Fibroblast of lung (primary cell): ENCODE measurements at regions not wholly inside any gene's neighbourhood (a gene's known extent, or its start where the extent isn't known, plus 50 kb on each side); places are given as distances from the start of the nearest gene placed in this dataset.

Experiments
- DNase-seq, 2 donors: peaks; one replicate each; pipeline versions ENCODE4 v3.0.0 to v3.0.0-alpha.2; 2010; ENCODE audit warnings: low read depth in 2 of 2
- H2AFZ ChIP-seq: 2 replicates; pipeline ENCODE4 v1.5.1; 2012; ENCODE audit warnings: low read length, control low read depth, inconsistent platforms
- H3K27ac ChIP-seq: 2 replicates; pipeline ENCODE4 v1.5.1; 2011; ENCODE audit warnings: low read length, control low read depth; ENCODE audit not compliant: insufficient read depth
- H3K27me3 ChIP-seq: 2 replicates; pipeline ENCODE4 v1.5.1; 2011; ENCODE audit warnings: mild to moderate bottlenecking, low read length; ENCODE audit not compliant: control insufficient read depth, insufficient read depth
- H3K36me3 ChIP-seq: 2 replicates; pipeline ENCODE4 v1.5.1; 2011; ENCODE audit warnings: low read length; ENCODE audit not compliant: control insufficient read depth, insufficient read depth
- H3K4me1 ChIP-seq: 2 replicates; pipeline ENCODE4 v1.5.1; 2011; ENCODE audit warnings: low read length; ENCODE audit not compliant: control insufficient read depth, insufficient read depth; ENCODE audit errors: extremely low read depth
- H3K4me2 ChIP-seq: 2 replicates; pipeline ENCODE4 v1.5.1; 2011; ENCODE audit warnings: low read length, control low read depth; ENCODE audit not compliant: insufficient read depth; ENCODE audit errors: extremely low read depth
- H3K4me3 ChIP-seq, 4 experiments: fragments of 200-600 bp in 1 of 4; sonication (generic) in 1 of 4; replicated peaks in 1 of 4; 2 replicates each; pipeline ENCODE4 v1.5.1; 2011 to 2016; ENCODE audit warnings: low read length in 4 of 4, low read depth in 3 of 4, mild to moderate bottlenecking in 3 of 4, control low read depth in 2 of 4, inconsistent platforms in 1 of 4, mixed read lengths in 1 of 4; ENCODE audit not compliant: insufficient read depth in 1 of 4; ENCODE audit errors: control extremely low read depth in 1 of 4
- H3K79me2 ChIP-seq: 2 replicates; pipeline ENCODE4 v1.5.1; 2012; ENCODE audit warnings: mild to moderate bottlenecking, low read length, inconsistent platforms; ENCODE audit not compliant: control insufficient read depth, insufficient read depth
- H3K9ac ChIP-seq: 2 replicates; pipeline ENCODE4 v1.5.1; 2011; ENCODE audit warnings: mild to moderate bottlenecking, low read length, control low read depth; ENCODE audit not compliant: insufficient read depth
- H3K9me3 ChIP-seq: 2 replicates; pipeline ENCODE4 v1.5.1; 2012; ENCODE audit warnings: low read depth, low read length; ENCODE audit not compliant: control insufficient read depth, insufficient read depth
- H4K20me1 ChIP-seq: 2 replicates; pipeline ENCODE4 v1.5.1; 2011; ENCODE audit warnings: low read length; ENCODE audit not compliant: control insufficient read depth, insufficient read depth; ENCODE audit errors: extremely low read depth
- EZH2 ChIP-seq: IDR thresholded peaks from 2 replicates; pipeline ENCODE4 v1.5.1; 2012; ENCODE audit warnings: low read length, control low read depth, mild to moderate bottlenecking; ENCODE audit errors: missing control alignments
- TF ChIP-seq, protein P1 (sequence below), 2 donors: IDR thresholded peaks in 1 of 2; conservative IDR thresholded peaks in 1 of 2; 1 replicate in 1 of 2; 2 replicates in 1 of 2; pipeline ENCODE4 v1.5.1; 2011 to 2012; ENCODE audit warnings: low read length in 2 of 2, control low read depth in 1 of 2, inconsistent platforms in 1 of 2, low read depth in 1 of 2, mild to moderate bottlenecking in 1 of 2

DNA sequence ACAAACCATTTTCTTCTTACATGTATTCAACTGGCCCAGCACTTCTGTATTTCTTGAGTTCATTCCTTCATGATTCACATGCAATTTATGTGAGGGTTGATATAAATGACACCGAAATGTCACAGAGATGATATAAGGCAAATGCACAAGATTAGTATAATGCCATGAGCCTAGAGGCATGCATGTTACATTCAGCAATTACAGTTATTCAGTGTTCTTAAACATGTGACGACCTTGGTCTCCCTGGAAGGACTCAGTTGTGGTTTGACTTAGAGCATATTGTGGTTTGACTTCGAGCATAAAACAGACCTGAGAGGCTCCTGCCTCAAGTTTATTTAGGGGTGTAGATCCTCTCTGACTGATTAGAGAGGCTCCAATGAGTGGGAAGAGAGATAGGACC lies 752.1 kb upstream of the POM121L12 start:
- H4K20me1 ChIP-seq: no peaks in the 10 kb centered on the region
- TF ChIP-seq, protein P1, sequence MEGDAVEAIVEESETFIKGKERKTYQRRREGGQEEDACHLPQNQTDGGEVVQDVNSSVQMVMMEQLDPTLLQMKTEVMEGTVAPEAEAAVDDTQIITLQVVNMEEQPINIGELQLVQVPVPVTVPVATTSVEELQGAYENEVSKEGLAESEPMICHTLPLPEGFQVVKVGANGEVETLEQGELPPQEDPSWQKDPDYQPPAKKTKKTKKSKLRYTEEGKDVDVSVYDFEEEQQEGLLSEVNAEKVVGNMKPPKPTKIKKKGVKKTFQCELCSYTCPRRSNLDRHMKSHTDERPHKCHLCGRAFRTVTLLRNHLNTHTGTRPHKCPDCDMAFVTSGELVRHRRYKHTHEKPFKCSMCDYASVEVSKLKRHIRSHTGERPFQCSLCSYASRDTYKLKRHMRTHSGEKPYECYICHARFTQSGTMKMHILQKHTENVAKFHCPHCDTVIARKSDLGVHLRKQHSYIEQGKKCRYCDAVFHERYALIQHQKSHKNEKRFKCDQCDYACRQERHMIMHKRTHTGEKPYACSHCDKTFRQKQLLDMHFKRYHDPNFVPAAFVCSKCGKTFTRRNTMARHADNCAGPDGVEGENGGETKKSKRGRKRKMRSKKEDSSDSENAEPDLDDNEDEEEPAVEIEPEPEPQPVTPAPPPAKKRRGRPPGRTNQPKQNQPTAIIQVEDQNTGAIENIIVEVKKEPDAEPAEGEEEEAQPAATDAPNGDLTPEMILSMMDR (conservative IDR thresholded peaks at IDR 0.05 in 1 of 2, IDR thresholded peaks at IDR 0.05 in 1 of 2; ENCODE audit: low read depth in 1 of 2, low read length in 2 of 2): no peak
- TF ChIP-seq EZH2: no peak
- no peak overlapping the region for H3K4me2 ChIP-seq
- no peaks in the 10 kb centered on the region for H3K36me3 ChIP-seq
- no peaks in the 10 kb centered on the region for H3K4me1 ChIP-seq
- no peaks in the 10 kb centered on the region for H3K9me3 ChIP-seq
- H3K27me3 ChIP-seq: no peaks in the 10 kb centered on the region
- no peak overlapping the region for H3K9ac ChIP-seq
- no peak overlapping the region for H3K27ac ChIP-seq
- no peak overlapping the region for H2AFZ ChIP-seq
- no peak overlapping the region for H3K4me3 ChIP-seq
- DNase-seq: no peak
- H3K79me2 ChIP-seq: no peaks in the 10 kb centered on the region

DNA sequence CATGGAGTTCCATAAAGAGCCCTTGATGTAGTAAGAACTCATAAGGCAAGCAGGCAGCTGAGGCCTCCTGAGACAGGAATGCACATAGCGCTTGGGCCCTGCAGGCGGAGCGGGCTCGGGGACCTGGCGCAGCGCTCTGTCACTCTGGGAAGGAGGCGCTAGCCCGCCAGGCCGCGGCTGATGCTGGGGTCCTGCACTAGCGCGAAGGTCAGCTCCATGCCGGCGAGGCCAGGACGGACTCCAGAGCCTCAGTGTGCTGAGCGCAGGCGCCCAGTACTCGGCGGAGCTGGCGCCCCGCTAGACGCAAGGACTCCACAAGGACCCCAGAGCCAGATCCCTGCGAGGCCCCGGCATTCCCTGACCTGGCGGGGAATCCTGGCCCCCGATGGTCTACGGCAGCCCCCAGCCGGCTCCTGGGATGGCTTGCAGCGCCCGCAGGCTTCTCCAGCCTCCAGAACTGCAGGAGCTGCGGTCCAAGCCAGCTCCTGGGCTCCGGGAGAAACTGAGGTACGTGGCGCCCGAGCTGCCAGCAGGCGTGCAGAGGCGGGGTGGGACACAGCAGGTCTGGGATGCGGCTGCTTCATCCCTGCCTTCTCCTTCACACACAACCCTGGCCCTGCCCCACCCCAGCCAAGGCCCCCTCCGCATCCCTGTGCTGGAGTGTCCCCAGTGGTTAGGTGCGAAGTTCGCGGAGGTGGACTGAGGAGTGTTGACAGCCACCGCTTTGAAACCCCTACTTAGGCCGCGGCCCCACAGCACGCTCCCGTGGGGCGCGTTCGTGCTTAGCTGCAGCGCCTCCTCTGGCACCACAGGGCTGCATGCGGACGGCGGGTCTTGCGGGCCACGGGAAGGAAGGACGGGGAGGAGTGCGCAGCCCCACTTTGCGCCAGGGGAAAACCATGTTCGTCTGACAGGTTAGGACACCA lies 761.5 kb upstream of the POM121L12 start:
- H3K4me2 ChIP-seq: no peak overlapping the region
- no peak for DNase-seq
- H3K36me3 ChIP-seq: no peaks in the 10 kb centered on the region
- H4K20me1 ChIP-seq: no peaks in the 10 kb centered on the region
- H3K9me3 ChIP-seq: no peaks in the 10 kb centered on the region
- no peaks in the 10 kb centered on the region for H3K27me3 ChIP-seq
- H3K79me2 ChIP-seq: no peaks in the 10 kb centered on the region
- no peak overlapping the region for H3K4me3 ChIP-seq
- H3K27ac ChIP-seq: no peak overlapping the region
- no peak overlapping the region for H3K9ac ChIP-seq
- no peak overlapping the region for H2AFZ ChIP-seq
- no peaks in the 10 kb centered on the region for H3K4me1 ChIP-seq
- TF ChIP-seq EZH2: no peak
- TF ChIP-seq, protein P1 (conservative IDR thresholded peaks at IDR 0.05 in 1 of 2, IDR thresholded peaks at IDR 0.05 in 1 of 2; ENCODE audit: low read depth in 1 of 2, low read length in 2 of 2): no peak

DNA sequence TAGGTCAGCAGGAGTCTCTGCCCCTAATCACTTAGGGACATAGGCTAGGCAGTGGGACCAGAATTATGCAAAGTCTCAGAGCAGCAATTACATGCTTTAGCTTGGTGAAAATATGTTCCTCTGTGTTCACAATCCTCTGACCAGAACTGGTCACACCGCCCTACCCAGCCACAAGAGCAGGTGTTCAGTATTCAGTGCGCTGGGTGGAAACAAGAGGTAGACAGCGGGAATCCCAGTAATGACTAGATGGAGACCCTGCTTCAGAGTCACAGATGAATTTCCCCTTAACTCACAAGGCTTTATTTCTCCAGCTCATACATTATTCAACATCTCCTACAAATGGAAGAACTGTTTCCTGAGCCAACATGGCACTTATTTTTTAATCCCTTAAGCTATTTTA lies 763.7 kb upstream of the POM121L12 start:
- H3K36me3 ChIP-seq: no peaks in the 10 kb centered on the region
- H3K4me3 ChIP-seq: no peak overlapping the region
- H3K9me3 ChIP-seq: no peaks in the 10 kb centered on the region
- no peaks in the 10 kb centered on the region for H4K20me1 ChIP-seq
- H2AFZ ChIP-seq: no peak overlapping the region
- TF ChIP-seq, protein P1 (conservative IDR thresholded peaks at IDR 0.05 in 1 of 2, IDR thresholded peaks at IDR 0.05 in 1 of 2; ENCODE audit: low read depth in 1 of 2, low read length in 2 of 2): no peak
- no peak for TF ChIP-seq EZH2
- no peaks in the 10 kb centered on the region for H3K4me1 ChIP-seq
- no peak overlapping the region for H3K9ac ChIP-seq
- H3K27me3 ChIP-seq: no peaks in the 10 kb centered on the region
- H3K4me2 ChIP-seq: no peak overlapping the region
- DNase-seq: no peak
- H3K27ac ChIP-seq: no peak overlapping the region
- no peaks in the 10 kb centered on the region for H3K79me2 ChIP-seq
